Testis (tissue), 2 donors: ENCODE measurements at regions not wholly inside any gene's neighbourhood (a gene's known extent, or its start where the extent isn't known, plus 50 kb on each side); places are given as distances from the start of the nearest gene placed in this dataset.
"Not testable (repeated sequence)": the region's sequence is repeated elsewhere in the genome, so short reads cannot be mapped to it uniquely, and the experiment has no call there.

Source experiments
- DNase-seq: peaks from one replicate; pipeline ENCODE4 v3.0.0-alpha.2; 2019
- H3K27ac ChIP-seq, 2 donors: fragments of 200-600 bp; sonication (generic); one replicate each; pipeline ENCODE4 v1.5.1; 2019
- H3K27me3 ChIP-seq: fragments of 200-600 bp; sonication (generic); one replicate; pipeline ENCODE4 v1.5.1; 2019
- H3K36me3 ChIP-seq: fragments of 200-600 bp; sonication (generic); one replicate; pipeline ENCODE4 v1.5.1; 2017; ENCODE audit warnings: low read depth; ENCODE audit errors: missing control alignments
- H3K4me1 ChIP-seq: fragments of 200-600 bp; sonication (generic); one replicate; pipeline ENCODE4 v1.5.1; 2019
- H3K4me3 ChIP-seq, 2 donors: fragments of 200-600 bp; sonication (generic); one replicate each; pipeline ENCODE4 v1.5.1; 2017 to 2019
- H3K9me3 ChIP-seq: fragments of 200-600 bp; sonication (generic); one replicate; pipeline ENCODE4 v1.5.1; 2017
- CTCF ChIP-seq, 3 experiments: fragments of 450-650 bp in 2 of 3; fragments of 200-600 bp in 1 of 3; sonication (generic) in 1 of 3; IDR thresholded peaks; one replicate each; pipeline ENCODE4 v1.5.1; 2016 to 2019; ENCODE audit warnings: antibody characterized with exemption in 3 of 3, mild to moderate bottlenecking in 2 of 3, moderate library complexity in 1 of 3
- POLR2A ChIP-seq: fragments of 450-650 bp; IDR thresholded peaks from one replicate; pipeline ENCODE4 v1.6.1; 2017; ENCODE audit warnings: antibody characterized with exemption, mild to moderate bottlenecking, moderate library complexity
- WGBS, 2 donors: methylation state at CpG; one replicate each; pipeline ENCODE4 v1.1.5; 2018; 5-methylcytosine and 5-hydroxymethylcytosine counted together
- intact Hi-C: fragments of 100-400 bp; cut with DNase I; formaldehyde crosslinking; loops from one replicate; pipeline ENCODE4 v1.15.1; 2023; ENCODE audit warnings: low total_unique reads

- TF ChIP-seq CTCF (IDR thresholded peaks at IDR 0.05) (no peak), POLR2A (no peak)
- 78 to 89% methylated on average over 5 of the region's 5 CpGs for WGBS, 2 donors
- intact Hi-C loops = no loop called here
- DNase-seq = no peak
- Histone ChIP-seq H3K27ac (no peak overlapping the region), H3K9me3 (no peaks in the 10 kb centered on the region), H3K4me3 (no peak overlapping the region), H3K4me1 (no peaks in the 10 kb centered on the region), H3K27me3 (no peaks in the 10 kb centered on the region), H3K36me3 (no peaks in the 10 kb centered on the region)
Measured at GRCh38 chr7:49706106-49706505, 67.3 kb upstream of the VWC2 start.

- no peaks in the 10 kb centered on the region for H3K9me3 ChIP-seq
- H3K36me3 ChIP-seq = no peaks in the 10 kb centered on the region
- WGBS, 2 donors = 89 to 94% methylated on average over 3 of the region's 3 CpGs
- no peaks in the 10 kb centered on the region for H3K4me1 ChIP-seq
- no peak overlapping the region for H3K4me3 ChIP-seq
- no peak overlapping the region for H3K27ac ChIP-seq
- intact Hi-C loops = no loop called here
- DNase-seq = no peak
- TF ChIP-seq POLR2A = no peak
- H3K27me3 ChIP-seq = no peaks in the 10 kb centered on the region
Measured at GRCh38 chr7:49707891-49708290, 65.5 kb upstream of the VWC2 start.

GRCh38 chr7:49708590-49708989 is 64.8 kb upstream of the VWC2 start:
- WGBS, 2 donors = 88 to 90% methylated on average over 5 of the region's 5 CpGs
- no peak for DNase-seq
- intact Hi-C loops = no loop called here
- H3K27ac ChIP-seq = no peak overlapping the region
- H3K27me3 ChIP-seq = no peaks in the 10 kb centered on the region
- H3K9me3 ChIP-seq = no peaks in the 10 kb centered on the region
- H3K4me3 ChIP-seq = no peak overlapping the region
- no peak for TF ChIP-seq CTCF (IDR thresholded peaks at IDR 0.05)
- TF ChIP-seq POLR2A = no peak
- H3K4me1 ChIP-seq = no peaks in the 10 kb centered on the region
- no peaks in the 10 kb centered on the region for H3K36me3 ChIP-seq

- intact Hi-C loops, H3K9me3 ChIP-seq: not testable (repeated sequence)
- 82 to 83% methylated on average over 7 to 25 of the region's 28 CpGs for WGBS, 2 donors
Measured at GRCh38 chr7:49711072-49711723, 62.2 kb upstream of the VWC2 start.

GRCh38 chr7:49714182-49714581 is 59.3 kb upstream of the VWC2 start:
- 34 to 37% methylated on average over 2 of the region's 2 CpGs for WGBS, 2 donors
- Histone ChIP-seq H3K9me3 (no peaks in the 10 kb centered on the region), H3K4me1 (no peaks in the 10 kb centered on the region), H3K27ac (no peak overlapping the region), H3K36me3 (no peaks in the 10 kb centered on the region), H3K27me3 (no peaks in the 10 kb centered on the region), H3K4me3 (no peak overlapping the region)
- no peak for DNase-seq
- TF ChIP-seq CTCF (IDR thresholded peaks at IDR 0.05) (no peak), POLR2A (no peak)
- intact Hi-C loops = no loop called here

More at GRCh38 chr7:49711072-49711723, 62.2 kb upstream of the VWC2 start:
- H3K27ac ChIP-seq, H3K4me3 ChIP-seq, H3K36me3 ChIP-seq, H3K4me1 ChIP-seq, DNase-seq, H3K27me3 ChIP-seq: not testable (repeated sequence)

- 95 to 96% methylated on average over 2 of the region's 2 CpGs for WGBS, 2 donors
- Histone ChIP-seq H3K36me3 (no peaks in the 10 kb centered on the region), H3K4me1 (no peaks in the 10 kb centered on the region), H3K27ac (no peak overlapping the region), H3K27me3 (no peaks in the 10 kb centered on the region), H3K4me3 (no peak overlapping the region), H3K9me3 (no peaks in the 10 kb centered on the region)
- intact Hi-C loops = no loop called here
- TF ChIP-seq CTCF (IDR thresholded peaks at IDR 0.05) = no peak
- TF ChIP-seq POLR2A = no peak
- DNase-seq = no peak
Measured at GRCh38 chr7:49715486-49715885, 58.0 kb upstream of the VWC2 start.
